Chondrocyte (in vitro differentiated cells): ENCODE measurements at regions not wholly inside any gene's neighbourhood (a gene's known extent, or its start where the extent isn't known, plus 50 kb on each side); places are given as distances from the start of the nearest gene placed in this dataset.

Experiments
- DNase-seq: peaks from one replicate; pipeline ENCODE4 v3.0.0; 2021; ENCODE audit warnings: mixed read lengths, low spot score
- H3K27ac Mint-ChIP-seq: one replicate; pipeline ENCODE4 v1.8.0; 2021; ENCODE audit warnings: mild to moderate bottlenecking, moderate library complexity, mixed read lengths; ENCODE audit not compliant: unreplicated experiment
- H3K27me3 Mint-ChIP-seq: 2 replicates; pipeline ENCODE4 v1.8.0; 2021; ENCODE audit warnings: low read depth, mixed read lengths
- H3K36me3 Mint-ChIP-seq: 2 replicates; pipeline ENCODE4 v1.8.0; 2021; ENCODE audit warnings: low read depth, mixed read lengths
- H3K4me1 Mint-ChIP-seq: 2 replicates; pipeline ENCODE4 v1.8.0; 2021; ENCODE audit warnings: low read depth, mild to moderate bottlenecking, mixed read lengths
- H3K4me3 Mint-ChIP-seq: one replicate; pipeline ENCODE4 v1.8.0; 2021; ENCODE audit warnings: mild to moderate bottlenecking, moderate library complexity, mixed read lengths; ENCODE audit not compliant: unreplicated experiment
- H3K9me3 Mint-ChIP-seq: 2 replicates; pipeline ENCODE4 v1.8.0; 2021; ENCODE audit warnings: low read depth, mixed read lengths
- CTCF ChIP-seq: fragments of 200-600 bp; sonication (generic); IDR thresholded peaks from 2 replicates; pipeline ENCODE4 v1.5.0; 2021; ENCODE audit warnings: antibody characterized with exemption, mild to moderate bottlenecking, moderate library complexity

- H3K4me1 Mint-ChIP-seq: peaks cover 3% of the 10 kb centered on the region
- H3K27ac Mint-ChIP-seq: no peak overlapping the region
- no peak for DNase-seq
- H3K27me3 Mint-ChIP-seq: no peaks in the 10 kb centered on the region
- H3K36me3 Mint-ChIP-seq: no peaks in the 10 kb centered on the region
- no peak overlapping the region for H3K4me3 Mint-ChIP-seq
- no peaks in the 10 kb centered on the region for H3K9me3 Mint-ChIP-seq
- no peak for TF ChIP-seq CTCF
Observed at GRCh38 chr2:210899131-210899530, 342.7 kb downstream of the CPS1 start.

- TF ChIP-seq CTCF: no peak
Observed at GRCh38 chr2:210901326-210901725, 344.9 kb downstream of the CPS1 start.

GRCh38 chr2:210912779-210913178 is 356.4 kb downstream of the CPS1 start:
- Mint-ChIP-seq H3K9me3 (peaks cover 11% of the 10 kb centered on the region), H3K27me3 (peaks cover 2% of the 10 kb centered on the region), H3K4me1 (no peaks in the 10 kb centered on the region), H3K4me3 (no peak overlapping the region), H3K27ac (no peak overlapping the region), H3K36me3 (no peaks in the 10 kb centered on the region)
- DNase-seq: no peak
- TF ChIP-seq CTCF: no peak

More at GRCh38 chr2:210901326-210901725, 344.9 kb downstream of the CPS1 start:
- Mint-ChIP-seq H3K9me3 (no peaks in the 10 kb centered on the region), H3K36me3 (no peaks in the 10 kb centered on the region), H3K27me3 (no peaks in the 10 kb centered on the region), H3K27ac (no peak overlapping the region), H3K4me3 (no peak overlapping the region), H3K4me1 (no peaks in the 10 kb centered on the region)
- no peak for DNase-seq

GRCh38 chr2:210913461-210913860 is 357.1 kb downstream of the CPS1 start:
- no peak for TF ChIP-seq CTCF
- no peak overlapping the region for H3K4me3 Mint-ChIP-seq
- H3K36me3 Mint-ChIP-seq: no peaks in the 10 kb centered on the region
- H3K4me1 Mint-ChIP-seq: no peaks in the 10 kb centered on the region
- H3K9me3 Mint-ChIP-seq: peaks cover 5% of the 10 kb centered on the region
- no peak for DNase-seq
- H3K27me3 Mint-ChIP-seq: peaks cover 2% of the 10 kb centered on the region
- H3K27ac Mint-ChIP-seq: no peak overlapping the region

GRCh38 chr2:210915912-210916311 is 359.5 kb downstream of the CPS1 start:
- Mint-ChIP-seq H3K36me3 (no peaks in the 10 kb centered on the region), H3K27ac (no peak overlapping the region), H3K4me3 (no peak overlapping the region), H3K4me1 (no peaks in the 10 kb centered on the region), H3K9me3 (peaks cover 3% of the 10 kb centered on the region), H3K27me3 (peaks cover 2% of the 10 kb centered on the region)
- DNase-seq: no peak
- TF ChIP-seq CTCF: no peak
